ENCODE measurements at regions not wholly inside any gene's neighbourhood (a gene's known extent, or its start where the extent isn't known, plus 50 kb on each side); places are given as distances from the start of the nearest gene placed in this dataset.

DNA sequence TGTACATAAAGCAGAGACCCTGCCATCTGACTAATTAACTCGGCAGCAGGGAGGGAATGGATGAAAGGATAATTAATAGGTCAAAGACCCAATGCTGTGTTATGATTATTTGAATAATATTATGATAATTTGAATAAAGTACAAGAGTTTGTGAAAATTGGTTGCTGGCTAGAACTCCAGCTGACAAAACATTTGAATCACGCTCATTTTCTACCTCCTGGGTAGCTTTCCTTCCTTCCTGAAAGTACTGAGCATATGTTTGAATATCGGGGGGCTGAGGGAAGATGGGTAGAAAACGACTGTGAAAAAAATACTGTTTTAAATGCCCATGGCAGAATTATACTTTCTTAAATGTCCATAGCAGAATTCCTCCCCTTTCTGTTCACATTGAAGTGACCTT, 243.6 kb upstream of the RBMS1 start:
- TF ChIP-seq BACH2 (CRISPR knock-in tag; IDR thresholded peaks at IDR 0.05; ENCODE audit: borderline replicate concordance) (no peak), ZC3H10 (CRISPR knock-in tag; IDR thresholded peaks at IDR 0.05) (no peak), OSR1 (CRISPR knock-in tag; IDR thresholded peaks at IDR 0.05) (no peak), ESRRG (CRISPR knock-in tag; IDR thresholded peaks at IDR 0.05) (no peak), ARNTL (CRISPR knock-in tag; IDR thresholded peaks at IDR 0.05; ENCODE audit: borderline replicate concordance, low read depth) (no peak), ZNF70 (CRISPR knock-in tag; IDR thresholded peaks at IDR 0.05) (no peak), PPARA (CRISPR knock-in tag; IDR thresholded peaks at IDR 0.05; ENCODE audit: borderline replicate concordance) (no peak), RARB (CRISPR knock-in tag; IDR thresholded peaks at IDR 0.05) (no peak), ZNF565 (CRISPR knock-in tag; conservative IDR thresholded peaks at IDR 0.05; ENCODE audit: low read depth) (no peak), ISL1 (CRISPR knock-in tag; IDR thresholded peaks at IDR 0.05) (no peak), TCF4 (CRISPR knock-in tag; IDR thresholded peaks at IDR 0.05; ENCODE audit: borderline replicate concordance) (no peak), ZFP3 (CRISPR knock-in tag; IDR thresholded peaks at IDR 0.05) (no peak)
- TF ChIP-seq, protein P1, sequence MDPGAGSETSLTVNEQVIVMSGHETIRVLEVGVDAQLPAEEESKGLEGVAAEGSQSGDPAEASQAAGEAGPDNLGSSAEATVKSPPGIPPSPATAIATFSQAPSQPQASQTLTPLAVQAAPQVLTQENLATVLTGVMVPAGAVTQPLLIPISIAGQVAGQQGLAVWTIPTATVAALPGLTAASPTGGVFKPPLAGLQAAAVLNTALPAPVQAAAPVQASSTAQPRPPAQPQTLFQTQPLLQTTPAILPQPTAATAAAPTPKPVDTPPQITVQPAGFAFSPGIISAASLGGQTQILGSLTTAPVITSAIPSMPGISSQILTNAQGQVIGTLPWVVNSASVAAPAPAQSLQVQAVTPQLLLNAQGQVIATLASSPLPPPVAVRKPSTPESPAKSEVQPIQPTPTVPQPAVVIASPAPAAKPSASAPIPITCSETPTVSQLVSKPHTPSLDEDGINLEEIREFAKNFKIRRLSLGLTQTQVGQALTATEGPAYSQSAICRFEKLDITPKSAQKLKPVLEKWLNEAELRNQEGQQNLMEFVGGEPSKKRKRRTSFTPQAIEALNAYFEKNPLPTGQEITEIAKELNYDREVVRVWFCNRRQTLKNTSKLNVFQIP (CRISPR knock-in tag; IDR thresholded peaks at IDR 0.05; ENCODE audit: borderline replicate concordance, low read depth): no peak
- TF ChIP-seq, protein P2, sequence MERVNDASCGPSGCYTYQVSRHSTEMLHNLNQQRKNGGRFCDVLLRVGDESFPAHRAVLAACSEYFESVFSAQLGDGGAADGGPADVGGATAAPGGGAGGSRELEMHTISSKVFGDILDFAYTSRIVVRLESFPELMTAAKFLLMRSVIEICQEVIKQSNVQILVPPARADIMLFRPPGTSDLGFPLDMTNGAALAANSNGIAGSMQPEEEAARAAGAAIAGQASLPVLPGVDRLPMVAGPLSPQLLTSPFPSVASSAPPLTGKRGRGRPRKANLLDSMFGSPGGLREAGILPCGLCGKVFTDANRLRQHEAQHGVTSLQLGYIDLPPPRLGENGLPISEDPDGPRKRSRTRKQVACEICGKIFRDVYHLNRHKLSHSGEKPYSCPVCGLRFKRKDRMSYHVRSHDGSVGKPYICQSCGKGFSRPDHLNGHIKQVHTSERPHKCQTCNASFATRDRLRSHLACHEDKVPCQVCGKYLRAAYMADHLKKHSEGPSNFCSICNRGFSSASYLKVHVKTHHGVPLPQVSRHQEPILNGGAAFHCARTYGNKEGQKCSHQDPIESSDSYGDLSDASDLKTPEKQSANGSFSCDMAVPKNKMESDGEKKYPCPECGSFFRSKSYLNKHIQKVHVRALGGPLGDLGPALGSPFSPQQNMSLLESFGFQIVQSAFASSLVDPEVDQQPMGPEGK (CRISPR knock-in tag; IDR thresholded peaks at IDR 0.05; ENCODE audit: borderline replicate concordance): no peak

All from SK-N-SH treated with all-trans-retinoic acid at 6 μM for 48 hours (cell line).